Suppressor macrophage treated with lipopolysaccharide for 1 hour (primary cell): ENCODE measurements at regions not wholly inside any gene's neighbourhood (a gene's known extent, or its start where the extent isn't known, plus 50 kb on each side); places are given as distances from the start of the nearest gene placed in this dataset.
A peak's percentile ranks its signal among the peaks of the same experiment; 100 is the strongest.

ENCODE experiments used
- DNase-seq, 3 donors: peaks; one replicate each; pipeline ENCODE4 v3.0.0-alpha.2; 2020 to 2022

DNA sequence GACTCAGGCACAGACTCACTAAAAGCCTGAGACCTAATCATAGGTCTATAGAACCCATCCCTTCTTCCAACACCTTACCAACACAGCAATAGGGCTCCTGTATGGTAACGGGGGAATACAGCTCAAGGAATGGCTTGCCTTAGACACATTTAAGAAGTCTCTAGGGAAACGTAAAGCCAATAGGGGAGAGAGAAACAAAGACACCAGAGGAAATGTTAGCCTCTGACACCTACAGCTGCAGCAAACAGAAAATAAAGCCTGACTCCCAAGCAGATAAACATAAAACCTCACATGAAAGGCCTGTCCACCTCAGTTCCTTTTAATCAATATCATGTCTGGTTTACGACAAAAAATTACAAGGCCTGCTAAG is 51.1 kb upstream of the NCOA1 start:
- no peak for DNase-seq

DNA sequence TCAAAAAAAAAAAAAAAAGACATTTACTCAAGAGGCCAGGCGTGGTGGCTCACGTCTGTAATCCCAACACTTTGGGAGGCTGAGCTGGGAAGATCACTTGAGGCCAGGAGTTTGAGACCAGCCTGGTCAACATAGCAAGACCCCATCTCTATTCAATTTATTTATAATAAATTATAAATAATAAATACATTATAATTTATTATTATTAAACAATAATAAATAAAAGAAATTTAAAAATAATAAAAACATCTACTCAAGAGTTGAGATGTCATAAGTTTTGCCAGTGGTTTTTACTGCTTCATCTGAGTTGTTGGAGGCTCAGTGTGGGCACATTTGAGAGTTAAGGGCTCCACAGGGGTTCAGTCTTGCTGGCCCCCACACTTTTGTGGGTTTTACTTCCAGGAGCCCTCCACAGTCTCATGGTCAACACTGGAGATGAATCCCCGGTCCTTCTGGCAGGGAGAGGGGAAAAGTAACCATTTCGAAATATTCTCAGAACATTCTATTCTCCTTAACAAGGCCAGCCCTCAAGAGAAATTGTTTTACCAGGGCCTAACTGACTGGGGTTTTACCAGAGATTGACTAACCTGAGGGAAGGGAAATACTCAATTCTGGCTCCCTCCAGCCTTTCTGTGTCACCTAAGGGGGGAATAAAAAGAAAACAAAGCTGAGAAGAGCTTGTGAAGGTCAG is 51.6 kb upstream of the NCOA1 start:
- no peak for DNase-seq

DNA sequence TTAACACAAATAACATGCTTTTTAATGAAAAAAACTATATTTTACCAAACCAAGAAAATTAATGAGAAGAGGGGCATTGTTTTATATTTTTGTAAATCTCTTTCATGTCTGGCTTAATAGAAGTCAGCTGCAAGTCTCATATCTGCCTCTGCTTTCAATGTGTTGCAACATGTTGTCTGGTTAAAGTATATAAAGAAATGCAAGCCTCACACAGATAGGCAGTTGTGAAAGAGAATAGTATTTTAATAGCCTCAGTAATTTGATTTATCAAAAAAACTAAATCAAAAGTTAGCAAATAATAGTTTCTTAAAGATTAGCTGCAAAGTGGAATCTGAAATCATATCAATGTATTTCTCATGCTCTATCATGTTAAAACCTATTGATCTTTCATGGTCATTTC is 52.9 kb upstream of the NCOA1 start:
- no peak for DNase-seq

DNA sequence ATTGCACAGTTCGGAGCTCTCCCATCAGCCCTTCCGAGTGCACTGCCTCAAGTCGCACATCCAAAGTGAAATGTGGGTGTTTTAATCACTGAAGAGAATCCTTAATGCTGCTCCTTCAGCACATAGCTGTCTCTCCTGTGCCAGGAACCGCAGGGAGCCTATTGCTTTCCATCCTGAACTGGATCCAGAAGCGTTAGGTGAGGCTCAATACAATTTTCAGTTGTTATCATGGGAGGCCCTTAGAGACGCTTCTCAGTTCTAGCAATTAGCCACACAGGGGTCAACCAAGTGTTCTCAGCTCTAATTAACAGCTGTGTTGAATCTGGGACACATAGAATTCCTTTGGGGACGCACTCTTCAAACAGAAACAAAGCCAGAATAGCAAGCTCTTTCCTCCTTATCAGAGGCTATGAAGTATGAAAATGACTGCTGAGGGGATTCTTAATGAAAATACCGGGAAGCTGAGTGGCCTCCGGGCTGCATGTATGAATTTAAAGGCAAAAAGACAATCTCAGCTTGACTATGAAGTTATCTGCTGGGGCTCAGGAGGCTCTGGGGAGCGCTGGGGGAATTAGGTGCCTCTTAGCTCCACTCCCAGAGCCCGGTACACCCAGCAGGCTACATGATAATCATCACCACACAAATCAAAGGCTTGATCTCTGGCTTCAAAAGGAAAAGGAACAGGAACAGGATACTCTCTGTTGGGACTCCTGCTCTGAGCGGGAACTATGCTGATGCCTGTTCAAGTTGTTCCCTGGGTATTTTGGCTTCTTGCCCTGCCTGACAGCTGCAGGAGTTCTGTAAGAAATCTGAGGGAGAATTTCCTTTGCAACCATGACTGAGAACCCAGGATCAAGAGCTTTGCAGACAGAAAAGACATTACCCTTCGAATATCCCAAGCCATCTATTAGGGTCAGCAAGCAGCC is 55.4 kb upstream of the NCOA1 start:
- peak in 1 of 3 donors; percentile 22 for DNase-seq

DNA sequence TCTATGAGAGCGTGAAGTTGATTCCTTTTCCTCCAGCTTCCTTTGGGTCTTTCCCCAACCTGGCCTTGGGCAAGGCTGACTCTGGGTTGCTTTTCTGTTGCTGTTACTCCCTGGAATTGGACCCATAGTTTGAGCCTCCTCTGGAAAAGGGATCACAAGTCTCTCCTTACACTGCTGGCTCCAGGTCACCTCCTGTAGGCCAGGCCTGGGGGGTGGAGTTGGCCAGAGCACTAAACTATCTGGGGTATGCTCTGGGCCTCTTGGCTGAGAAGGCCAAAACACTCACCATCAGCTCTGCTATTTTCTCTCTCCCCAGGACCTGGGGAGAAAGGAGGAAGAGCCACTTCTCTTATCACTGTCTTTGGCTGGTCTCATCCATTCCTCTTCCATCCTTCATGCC is 56.5 kb upstream of the NCOA1 start:
- no peak for DNase-seq

DNA sequence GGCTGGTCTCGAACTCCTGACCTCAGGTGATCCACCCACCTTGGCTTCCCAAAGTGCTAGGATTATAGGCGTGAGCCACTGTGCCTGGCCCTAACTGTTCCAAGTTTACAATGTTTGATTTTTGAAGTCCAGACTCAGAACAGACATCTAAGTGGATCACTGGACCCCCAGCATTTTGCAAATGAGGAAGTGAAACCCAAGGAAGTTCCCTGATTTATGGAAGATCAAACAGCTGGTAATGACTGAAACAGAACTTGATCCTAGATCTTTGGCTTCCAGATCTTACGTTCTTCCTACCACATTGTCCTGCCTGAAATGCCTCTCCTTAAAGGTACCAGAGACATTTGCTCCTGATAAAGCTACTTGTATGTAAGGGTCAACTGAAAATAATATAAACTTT is 58.3 kb upstream of the NCOA1 start:
- peak; percentile 50 to 73 (median 61) for DNase-seq

DNA sequence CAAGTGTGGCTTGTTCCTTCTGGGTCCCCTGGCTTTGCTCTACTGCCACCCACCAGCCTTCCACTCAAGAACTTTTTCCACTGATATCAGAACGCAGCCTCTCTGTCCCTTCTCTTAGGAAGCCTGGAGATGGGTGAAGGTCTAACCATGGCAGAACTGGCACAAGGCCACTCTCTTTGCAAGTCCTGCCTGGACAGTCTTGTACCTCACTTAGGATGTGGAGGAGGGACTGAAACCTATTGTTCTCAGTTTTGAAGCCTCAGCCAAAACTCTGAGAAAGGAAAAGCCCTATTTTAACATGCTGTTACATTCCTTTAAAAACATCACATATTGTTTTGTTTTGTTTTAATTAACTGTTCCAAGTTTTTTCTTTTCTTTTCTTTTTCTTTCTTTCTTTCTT is 58.9 kb upstream of the NCOA1 start:
- peak in 1 of 3 donors; percentile 14 for DNase-seq

DNA sequence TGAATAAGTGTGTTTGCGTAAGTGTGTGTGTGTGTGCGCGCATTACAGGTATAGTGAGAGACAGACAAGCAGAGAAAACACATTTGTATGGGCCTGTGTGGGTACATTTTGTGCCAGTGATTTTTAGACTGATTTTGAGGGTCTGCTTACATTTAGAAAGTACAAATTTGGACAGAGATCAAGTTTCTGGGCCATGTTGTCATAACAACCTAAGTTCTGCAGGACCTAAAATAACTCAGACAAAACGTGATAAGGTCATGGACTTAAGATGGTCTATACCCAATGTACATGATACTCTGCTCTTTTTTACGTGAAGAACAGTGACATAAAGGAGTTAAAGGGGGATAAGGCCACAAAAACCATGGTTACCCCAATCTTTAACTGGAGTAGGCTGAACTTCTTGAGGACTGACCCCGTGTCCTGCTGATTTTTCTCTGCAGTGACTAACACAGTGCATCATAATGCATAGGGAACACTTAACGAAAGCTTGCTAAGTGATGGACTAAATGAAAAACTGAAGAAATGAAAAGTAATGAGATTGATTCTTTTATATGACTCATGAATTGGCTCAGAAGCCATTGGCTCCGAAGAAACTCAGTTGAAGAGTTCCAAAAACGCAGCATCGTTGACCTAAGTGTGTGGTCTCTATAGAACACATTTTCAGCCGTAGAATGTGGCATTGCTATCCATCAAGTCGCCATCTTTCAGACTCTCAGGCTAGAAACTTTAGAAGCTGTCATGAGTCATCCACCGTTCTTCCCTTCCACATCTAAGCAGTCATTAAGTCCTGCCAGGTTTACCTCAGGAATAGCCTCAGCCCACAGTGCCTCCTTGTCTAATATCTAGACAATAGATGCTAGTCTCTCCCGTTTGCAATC is 61.6 kb upstream of the NCOA1 start:
- DNase-seq = no peak

DNA sequence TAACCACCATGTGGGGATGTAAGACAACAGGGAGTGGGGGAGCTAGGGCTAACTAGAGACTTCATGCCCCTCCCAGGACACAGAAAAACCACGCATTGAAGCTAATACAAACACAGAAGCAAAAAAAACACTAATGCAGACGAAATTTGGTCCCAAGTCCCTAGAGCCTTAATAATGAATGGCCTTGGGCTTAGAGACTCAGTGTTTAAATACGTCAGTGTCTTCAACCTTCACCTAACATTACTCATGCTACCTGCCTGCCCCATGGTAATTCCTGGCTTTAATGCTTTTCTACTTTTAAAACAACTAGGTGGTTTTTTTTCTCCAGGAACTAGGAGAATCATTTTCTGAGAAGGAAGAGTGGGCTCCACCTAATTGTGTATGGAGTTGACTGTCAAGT is 64.1 kb upstream of the ITSN2 start:
- no peak for DNase-seq

DNA sequence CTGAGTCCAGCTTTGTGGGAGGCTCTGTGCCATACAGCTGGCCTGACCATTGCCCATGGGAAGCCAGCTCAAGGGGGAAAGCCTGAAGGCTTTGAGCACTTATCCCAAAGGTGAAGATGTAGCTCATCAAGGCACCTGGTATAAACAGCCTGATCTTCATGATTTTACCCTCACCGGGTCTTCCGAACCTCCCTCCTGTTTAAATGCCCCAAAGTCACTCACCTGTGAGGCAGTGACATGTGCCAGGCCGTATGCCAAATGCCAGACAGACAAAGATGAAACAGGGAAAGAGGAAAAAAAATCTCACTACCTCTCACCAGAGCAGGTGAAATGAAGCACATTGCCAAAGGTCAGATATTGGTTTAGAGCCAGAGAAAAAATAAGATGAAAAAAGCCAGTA is 62.8 kb upstream of the ITSN2 start:
- DNase-seq = no peak

DNA sequence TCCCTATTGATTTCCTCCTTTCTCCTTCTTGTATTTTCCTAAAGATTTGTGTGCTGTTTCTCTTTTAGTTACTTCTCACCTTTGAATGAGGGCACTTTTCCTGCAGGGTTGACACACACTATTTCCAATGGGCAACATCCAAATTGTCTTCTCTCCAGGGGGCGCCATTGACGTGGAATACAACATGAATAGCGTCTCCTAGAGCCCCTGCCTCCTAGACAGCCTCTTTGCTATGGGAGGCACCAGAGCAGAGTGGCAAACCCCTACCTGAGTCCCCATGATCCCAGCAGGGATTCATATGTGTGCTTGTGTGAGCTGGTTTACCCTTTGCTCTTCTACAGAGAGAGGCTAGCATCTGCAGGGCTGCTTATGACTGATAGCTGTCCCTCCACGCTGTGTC is 61.3 kb upstream of the ITSN2 start:
- DNase-seq = peak; percentile 75 to 84 (median 81)

DNA sequence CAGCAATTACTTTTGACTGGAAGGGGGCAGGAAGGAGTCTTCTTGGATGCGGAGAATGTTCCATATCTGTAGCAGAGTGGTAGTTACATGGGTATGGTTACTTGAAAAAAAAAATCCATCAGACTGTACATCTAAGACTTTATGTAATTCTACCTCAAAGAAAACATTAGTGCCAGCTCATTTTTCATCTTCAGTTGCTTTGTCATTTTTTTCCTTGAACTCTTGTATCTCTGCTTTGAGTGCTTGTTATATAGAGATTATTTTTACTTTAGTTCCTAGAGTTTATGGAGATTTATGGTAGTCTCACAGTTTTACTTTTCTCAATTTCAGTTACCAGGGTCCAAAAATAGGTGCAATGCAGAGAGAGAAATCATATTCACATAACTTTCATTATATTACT is 60.0 kb upstream of the ITSN2 start:
- DNase-seq = no peak

DNA sequence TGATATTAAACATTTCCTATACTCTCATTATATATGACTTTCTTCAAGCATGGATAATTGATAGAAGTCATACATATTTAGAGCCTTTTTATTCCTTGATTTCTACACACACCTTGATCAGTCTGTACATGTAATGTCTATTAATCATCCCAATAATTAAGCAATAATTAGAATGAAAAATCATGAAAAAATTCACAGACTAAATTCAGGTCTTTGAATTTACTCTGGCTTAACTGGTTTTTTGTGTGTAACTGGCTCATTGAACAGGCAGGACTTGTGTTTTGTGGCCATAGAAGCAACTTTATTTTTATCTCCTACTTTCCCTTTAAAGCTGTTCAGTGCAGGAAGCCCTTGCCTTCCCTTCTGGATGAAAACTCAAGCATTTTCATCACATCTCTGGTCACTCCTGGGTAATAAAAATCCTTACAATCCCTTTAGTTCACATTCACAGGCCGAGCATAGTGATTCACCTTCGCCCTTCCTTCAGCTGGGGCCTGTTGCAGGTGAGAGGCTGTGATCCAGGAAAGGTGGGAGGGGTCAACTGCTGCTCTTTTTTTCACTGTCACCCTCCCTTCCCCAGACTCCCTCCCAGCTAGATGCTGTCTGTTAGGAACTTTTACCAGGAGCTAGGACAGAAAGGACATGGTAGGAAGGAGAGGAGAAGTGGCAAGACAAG is 58.0 kb upstream of the ITSN2 start:
- no peak for DNase-seq

DNA sequence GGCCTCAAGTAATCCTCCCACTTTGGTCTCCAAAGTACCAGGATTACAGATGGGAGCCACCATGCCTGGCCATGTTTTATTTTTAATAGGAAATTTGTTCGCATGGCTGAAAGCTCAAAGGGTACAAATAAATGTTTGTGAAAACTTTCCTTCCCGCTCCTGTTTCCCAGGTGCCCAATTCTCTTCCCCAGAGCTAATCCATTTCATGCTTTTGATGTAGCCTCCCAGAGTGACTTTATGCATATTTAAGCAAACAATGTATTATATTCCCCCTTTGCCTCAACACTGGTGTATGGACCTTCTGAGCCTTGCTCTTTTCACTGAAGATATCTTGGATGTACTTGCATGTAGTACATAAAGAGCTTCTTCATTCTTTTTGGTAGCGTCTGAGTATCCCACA is 52.5 kb upstream of the ITSN2 start:
- DNase-seq = no peak

DNA sequence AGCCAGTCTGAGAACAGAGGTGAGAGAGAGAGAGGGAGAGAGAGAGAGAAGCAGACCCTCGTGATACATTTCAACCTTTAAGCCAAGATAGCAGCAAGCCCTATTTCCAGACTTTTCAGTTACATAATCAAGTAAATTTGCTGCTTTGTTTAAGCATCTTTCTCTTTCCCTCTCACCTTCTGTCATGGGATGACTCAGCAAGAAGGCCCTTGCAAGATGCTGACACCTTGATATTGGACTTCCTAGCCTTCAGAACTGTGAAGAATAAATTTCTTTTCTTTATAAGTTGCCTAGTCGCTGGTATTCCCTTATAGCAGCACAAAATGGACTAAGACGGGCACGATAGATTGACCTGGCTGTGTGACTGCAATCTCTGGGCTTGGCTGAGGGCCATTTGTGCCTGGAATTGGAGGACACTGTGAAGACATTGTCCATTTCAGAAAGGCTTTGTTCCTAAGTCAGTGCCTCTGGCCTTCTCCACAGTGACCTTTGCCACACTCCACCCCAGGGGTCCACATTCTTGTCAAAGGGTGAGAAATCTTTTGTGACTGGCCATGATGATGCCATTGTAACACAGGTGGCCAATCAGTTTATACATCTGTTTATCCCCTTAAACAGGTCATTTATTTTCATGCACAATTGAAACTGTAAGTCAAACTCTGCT is 51.3 kb upstream of the ITSN2 start:
- no peak for DNase-seq

DNA sequence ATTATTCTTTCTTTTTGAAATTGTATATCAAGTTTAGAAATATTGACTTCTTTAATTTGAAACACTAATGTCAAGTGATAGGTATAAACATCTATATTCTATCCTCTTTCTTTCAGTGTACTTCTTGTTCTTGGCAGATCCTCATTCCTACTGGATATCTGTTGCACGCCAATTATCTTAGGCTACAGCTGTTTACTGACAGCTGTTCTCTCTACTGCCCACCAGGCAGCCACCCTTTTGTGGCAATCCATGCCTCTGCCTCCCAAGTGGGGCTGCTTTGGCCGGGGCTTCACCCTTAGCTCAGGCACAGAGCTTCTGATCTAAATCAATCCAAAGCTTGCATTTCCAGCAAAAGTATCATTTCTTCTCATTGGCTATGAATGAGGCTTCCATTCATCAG is 50.6 kb upstream of the ITSN2 start:
- DNase-seq = no peak

DNA sequence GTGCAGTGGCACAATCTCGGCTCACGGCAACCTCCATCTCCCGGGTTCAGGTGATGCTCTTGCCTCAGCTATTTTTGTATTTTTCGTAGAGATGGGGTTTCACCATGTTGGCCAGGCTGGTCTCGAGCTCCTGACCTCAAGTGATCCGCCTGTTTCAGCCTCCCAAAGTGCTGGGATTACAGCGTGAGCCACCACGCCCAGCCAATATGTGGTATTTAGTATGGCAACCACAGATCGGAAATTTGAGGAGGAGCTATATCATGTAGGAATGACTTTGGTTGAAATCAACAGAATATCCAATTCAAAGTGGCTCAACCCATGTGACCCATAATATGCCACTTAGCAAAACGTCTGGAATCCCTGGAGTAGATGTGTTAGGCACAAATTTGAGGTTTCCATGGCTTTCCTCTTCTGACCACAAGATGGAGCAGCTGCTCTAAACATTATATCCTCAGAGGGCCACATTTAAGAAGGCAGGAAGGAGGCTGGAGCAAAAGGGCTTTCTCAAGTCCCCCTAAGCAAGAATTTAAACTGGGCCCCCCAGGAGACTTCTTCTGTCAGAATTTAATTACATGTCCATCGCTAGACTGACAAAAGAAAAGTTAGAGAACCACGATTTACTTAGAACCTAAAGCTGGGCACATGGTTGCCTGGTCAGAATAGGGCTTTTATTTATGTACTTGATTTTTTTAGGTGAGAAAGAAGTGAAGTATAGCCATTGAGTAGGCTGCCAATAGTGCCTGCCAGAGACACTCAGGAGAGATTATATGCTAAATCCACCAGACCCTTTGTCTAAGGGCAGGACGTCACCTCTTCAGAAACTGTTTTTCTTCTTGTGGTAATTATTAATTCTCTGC is 49.6 kb upstream of the ITSN2 start:
- DNase-seq = peak; percentile 70 to 82 (median 77)
